Stimulated activated CD4-positive, alpha-beta T cell treated with anti-CD3 and anti-CD28 coated beads, Interleukin-15, amount 100 ng/mL, for 1 hour (primary cell): ENCODE measurements at regions not wholly inside any gene's neighbourhood (a gene's known extent, or its start where the extent isn't known, plus 50 kb on each side); places are given as distances from the start of the nearest gene placed in this dataset.

Experiments used
- DNase-seq, 2 donors: peaks; one replicate each; pipeline ENCODE4 v3.0.0-alpha.2; 2020; ENCODE audit warnings: low read depth in 1 of 2, low spot score in 1 of 2

DNA sequence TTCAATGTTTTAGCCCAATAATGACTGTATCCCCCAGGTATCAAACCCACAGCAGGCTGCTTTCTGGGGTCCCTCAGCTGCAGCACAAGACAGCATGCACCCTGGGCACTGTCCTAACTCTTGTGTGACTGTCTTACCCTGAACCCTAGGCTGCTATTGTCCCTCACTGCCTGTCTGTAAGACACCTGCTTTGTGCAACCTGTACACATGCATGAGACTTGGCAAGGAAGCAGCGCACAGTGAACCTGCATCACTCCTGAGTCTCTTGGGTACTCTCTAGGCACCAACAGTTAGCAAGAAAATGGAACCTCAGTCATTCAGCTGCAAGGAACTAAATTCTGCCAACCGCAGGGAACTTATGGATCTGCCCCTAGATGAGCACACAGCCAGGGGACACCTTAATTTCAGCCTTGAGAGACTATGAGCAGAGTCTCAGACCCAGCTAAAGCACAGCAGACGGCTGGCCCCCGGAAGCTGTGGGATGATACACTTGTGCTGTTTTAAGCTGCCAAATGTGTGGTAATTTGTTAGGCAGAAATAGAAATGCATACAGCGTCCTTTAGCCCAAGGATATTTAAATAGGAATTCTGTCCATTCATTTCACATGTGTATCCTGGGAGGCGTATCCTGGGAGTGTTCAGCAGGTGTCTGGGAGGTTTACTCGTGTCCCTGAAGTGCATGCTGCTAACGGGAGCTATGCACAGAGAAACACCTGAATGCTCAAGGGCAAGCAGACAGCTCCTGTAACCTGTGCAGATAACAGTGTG lies 223.8 kb downstream of the KLF13 start:
- no peak for DNase-seq

DNA sequence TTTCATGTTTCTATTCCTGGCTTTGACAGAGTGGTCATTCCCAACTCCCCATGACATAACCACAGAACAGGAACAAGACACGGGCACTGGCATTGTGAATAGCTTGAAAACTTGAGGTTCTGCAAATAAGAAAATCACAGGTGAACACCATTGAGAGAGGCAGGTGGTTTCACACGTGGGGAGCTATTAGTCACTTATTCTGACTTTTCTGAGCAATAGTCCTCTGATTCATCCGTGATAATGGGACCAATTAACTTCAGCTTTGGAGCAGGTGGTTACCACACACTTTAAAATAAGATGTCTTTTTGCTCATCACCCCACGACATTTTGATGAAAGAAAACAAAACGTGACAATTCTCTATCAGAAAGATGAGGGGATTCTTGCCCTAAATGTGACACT lies 224.7 kb downstream of the KLF13 start:
- no peak for DNase-seq

DNA sequence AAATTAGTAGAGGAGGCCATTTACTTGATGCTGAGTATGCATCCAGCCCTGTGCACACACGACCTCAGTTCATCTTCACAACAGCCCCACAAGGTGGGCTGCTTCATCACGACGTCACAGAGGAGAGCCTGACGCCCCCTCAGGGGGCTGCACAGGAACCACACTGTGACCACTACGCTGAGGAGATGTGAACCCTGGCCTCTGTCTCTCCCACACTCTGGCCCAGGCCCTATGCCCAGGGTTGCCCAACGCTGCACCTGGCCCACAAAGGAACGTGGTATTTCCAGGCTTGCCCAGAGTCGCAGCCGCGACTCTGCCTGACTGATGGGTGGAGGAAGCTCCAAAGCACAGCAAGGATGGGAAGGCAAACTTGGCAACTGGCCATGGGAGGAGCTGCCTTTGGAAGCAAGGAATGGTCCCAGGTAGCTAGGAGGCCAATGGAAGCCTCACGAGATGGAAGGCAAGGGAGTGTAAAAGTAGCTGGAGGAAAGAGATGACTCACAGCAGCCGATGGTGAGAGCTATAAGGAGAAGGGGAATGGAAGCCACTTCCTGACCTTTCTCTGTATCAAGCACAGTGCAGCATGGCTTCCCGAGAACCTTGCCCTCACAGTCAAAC lies 226.0 kb downstream of the KLF13 start:
- no peak for DNase-seq

DNA sequence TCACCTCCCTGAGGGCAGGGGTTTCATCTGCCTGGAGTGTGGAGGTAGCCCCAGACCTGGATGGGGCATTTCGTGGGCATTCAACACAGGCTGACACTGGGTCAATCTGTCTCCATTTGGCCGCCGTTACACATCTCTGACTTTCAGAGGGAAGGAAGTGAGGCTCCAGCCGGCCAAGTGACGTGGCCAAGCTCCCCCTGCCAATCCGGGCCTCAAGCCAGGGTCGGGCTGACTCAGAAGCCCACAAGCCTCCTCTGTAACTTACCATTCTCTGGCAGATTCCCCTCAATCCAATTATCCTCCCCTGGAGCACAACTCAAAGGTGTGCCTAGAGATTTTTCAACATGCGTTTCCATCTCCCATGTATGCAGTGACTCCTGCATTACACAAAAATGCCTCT lies 227.6 kb downstream of the KLF13 start:
- no peak for DNase-seq

DNA sequence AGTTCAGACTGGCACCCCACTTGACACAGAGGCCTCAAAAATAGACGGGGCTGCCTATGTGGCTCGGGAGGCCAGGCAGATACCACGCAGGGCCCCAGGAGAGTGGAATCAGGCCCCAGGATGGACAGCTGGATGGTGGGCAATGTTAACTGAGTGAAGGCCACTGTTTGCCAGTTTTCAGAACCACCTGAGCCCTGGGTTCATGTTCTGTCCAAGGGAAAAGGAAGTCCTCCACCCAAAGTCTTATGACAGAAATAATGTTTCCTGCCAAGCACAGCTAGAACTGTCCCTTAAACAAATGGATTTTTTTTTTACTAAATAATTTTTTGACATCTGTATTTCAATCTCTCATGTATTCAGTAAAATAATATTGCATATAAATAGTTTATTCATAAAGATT lies 228.4 kb downstream of the KLF13 start:
- no peak for DNase-seq

DNA sequence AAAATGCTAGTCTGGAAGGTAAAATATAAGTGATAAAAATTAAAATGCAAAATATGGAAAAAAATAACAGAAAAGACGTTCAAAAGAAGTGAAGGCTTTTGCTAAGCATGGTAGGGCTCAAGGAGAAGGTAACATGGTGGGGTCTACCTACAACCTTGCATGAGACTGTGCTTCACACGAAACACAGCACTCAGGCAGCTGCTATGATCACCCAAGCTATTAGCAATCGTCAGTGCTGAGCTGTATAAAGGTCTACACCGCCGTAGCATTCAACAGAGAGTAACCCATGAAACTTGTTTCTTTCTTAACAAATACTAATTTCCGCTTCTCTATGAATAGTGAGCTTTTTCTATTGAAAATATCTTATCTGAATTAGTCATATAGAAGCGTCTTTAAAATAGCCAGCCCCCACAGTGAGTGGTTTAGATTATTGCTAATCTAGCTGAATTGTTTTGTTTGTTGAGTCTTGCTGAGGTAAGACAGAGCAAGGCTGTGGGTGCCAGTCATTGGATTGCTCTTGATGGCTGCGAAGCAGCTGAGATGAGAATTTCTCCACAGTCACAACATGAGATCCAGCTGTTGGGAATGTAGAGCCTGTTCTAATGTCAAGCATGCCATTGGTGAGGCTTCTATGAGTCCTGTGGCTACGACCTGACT lies 230.0 kb downstream of the KLF13 start:
- DNase-seq = no peak

DNA sequence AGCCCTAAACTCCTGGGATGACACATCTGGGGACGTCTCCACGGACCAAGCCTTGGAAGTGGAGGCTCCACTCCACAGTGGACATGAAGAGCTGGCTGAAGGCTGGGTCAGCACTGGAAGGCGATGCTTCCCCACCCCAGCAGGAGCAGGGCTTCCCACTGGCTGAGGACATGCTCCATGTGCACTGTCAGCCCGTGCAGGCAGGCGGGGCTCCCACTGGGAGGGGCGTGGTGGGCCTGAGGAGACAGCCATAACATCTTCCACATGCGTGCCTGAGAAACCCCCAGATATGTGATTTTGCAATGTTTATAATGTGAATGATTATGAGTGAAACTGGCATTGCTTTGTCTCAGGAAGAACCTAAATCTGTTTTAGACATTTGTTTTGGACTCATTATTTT lies 231.3 kb downstream of the KLF13 start:
- DNase-seq = no peak

DNA sequence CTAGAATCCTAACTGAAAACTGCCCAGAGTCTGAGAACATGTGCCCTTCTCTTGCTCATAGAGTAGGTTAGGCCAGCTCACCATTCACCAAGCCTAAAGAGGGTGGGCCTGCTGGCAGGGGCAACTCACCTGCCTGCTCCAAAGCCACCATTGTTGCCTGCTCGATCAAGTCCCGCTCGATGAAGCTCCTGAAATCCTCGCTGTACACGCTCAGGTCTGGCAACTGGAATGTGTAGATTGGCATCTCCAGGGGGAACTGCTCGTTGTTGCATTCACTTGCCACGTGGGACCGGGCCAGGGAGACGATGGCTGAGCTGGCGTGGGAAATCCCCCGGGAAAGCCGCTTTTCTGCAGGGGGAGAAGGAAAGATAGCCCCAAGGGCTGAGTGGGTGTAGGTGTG lies 232.2 kb downstream of the KLF13 start:
- DNase-seq = no peak

DNA sequence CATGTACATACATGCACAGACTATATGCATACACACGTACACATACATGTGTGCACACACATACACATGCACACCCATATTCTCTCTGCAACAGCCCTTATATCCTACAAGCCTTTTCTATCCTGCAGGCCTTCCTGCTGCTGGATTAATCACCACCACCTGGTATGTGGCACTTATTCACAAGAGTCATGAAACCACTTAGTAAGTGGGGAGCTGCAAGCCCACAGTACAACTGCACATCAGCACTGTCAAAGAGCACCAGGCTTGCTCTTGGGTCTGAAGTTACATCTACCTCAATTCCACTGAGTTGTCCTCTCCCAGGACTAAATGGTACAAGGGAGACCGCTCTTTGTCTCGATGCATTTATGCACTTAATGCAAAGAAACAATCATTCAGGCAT lies 233.2 kb downstream of the KLF13 start:
- DNase-seq = no peak

DNA sequence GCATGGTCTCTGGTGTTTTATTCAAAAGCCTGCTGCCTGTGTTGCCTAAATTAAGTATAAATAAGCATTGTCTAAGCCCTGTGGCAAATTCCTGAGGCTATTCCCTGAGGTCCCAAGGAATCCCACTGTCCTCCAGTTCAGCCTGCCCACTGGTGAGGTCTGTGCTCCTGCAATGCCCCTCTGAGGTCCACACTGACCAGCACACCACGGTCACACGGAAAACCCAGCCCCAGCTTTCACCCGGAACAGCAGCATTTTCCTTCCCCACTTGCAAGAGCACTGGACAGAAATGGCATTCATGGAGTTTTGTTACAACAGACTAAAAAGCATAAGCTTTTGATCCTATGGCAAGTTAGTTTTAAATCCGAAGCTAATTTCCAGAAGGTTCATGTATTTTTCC lies 234.0 kb downstream of the KLF13 start:
- no peak for DNase-seq

DNA sequence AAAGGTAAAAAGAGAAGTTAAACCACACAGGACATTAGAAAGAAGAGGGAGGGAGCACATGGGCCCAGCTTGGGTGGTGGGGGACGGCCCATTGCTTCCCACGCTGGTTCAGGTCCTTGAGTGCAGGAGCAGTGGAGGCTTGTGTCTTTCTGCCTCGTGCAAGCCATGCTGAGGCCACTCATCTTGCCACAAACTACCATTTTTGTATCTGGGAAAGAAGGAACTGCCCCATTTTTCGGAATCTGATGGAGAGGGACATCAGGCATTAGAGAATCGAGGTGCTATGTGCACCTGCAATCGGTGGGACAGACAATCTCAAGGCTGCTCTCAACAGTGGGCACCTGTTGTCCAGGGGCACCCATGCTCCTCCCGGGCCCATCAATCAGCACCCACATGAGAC lies 234.5 kb downstream of the KLF13 start:
- no peak for DNase-seq

DNA sequence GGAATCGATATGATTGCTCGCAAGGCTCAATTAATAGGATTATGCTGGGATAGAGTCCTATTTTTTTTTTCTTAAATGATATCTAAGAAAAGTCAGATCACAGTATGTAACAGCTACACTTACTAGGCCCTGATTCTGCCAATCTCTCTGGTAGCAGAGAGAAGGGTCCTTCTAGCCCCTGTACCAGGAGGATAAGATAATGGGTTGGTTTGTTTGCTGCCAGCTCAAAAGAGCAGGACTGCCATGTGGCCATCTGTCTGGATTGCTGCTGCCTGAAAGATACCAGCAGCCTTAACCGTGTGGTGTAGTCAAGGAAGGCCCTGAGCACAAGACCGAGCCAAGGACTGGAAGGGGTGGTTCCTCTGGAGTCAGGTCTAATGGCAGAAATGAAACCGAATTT lies 236.4 kb downstream of the KLF13 start:
- no peak for DNase-seq

DNA sequence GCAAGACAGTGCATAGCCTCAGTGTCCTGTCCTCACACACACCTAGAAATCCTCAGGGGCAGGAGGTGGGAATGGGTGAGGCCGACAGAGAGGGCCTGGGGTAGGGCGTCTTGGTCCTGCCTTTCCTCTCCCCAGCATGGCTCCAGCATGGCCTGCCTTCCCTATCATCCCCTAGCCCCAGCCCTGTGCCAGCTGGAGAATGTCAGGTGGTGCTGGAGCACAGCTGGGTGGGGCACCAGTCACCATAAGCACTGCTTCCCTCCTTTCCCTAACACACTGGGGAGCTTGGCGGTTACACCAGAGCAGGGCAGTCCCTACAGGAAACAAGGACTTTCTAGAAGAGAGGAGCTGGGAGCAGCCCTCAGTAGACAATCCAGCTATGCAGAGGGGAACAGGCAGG lies 236.8 kb downstream of the KLF13 start:
- DNase-seq = no peak

DNA sequence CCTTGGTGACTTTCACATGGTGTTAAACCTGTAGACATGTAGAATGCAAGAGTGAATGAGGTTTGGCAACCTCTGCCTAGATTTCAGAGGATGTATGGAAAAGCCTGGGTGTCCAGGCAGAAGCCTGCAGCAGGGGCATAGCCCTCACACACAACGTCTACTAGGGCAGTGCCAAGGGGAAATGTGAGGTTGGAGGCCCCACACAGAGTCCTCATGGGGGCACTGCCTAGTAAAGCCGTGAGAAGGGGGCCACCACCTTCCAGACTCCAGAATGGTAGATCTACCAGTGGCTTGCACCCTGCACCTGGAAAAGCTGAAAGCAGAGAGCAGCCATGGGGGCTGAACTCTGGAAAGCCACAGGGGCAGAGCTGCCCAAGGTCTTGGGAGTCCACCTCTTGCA lies 241.2 kb downstream of the KLF13 start:
- DNase-seq = no peak

DNA sequence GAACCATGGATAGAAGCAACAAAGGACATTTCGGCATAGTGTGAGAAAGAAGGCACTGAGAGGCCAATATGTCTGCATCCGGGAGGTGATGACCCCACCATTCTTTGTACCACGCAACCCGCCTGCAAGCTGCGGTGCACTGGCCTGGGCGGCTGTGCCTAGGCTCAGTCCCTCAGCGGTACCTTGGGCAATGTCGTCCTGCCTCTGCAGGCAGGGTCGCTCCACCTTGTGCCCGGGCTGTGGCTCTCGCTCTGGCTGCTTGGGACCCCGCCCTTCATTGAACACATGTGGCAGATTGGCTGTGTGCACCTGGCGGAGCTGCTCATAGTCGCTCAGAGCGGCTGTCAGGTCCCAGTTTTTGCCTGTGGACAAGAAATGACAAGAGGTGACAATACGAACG lies 243.2 kb downstream of the KLF13 start:
- no peak for DNase-seq

DNA sequence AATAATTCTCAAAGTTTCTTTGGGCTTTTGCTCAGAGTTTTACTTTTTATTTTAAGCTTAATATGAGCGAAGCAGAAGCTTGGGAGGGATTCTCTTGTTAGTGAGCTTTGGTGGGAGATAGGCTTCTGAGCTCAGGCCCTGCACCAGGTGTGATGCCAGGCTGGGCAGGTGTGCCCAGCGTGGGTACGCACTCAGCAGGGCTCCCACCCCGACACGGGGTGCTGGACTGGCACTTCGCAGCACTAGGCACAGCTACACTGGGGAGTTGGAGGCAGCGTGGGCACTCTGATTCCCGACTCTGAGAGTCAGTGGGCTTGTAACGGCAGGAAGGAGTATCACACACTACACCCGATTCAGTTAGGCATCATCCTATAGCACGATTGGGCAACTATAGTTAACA lies 244.0 kb downstream of the KLF13 start:
- no peak for DNase-seq

DNA sequence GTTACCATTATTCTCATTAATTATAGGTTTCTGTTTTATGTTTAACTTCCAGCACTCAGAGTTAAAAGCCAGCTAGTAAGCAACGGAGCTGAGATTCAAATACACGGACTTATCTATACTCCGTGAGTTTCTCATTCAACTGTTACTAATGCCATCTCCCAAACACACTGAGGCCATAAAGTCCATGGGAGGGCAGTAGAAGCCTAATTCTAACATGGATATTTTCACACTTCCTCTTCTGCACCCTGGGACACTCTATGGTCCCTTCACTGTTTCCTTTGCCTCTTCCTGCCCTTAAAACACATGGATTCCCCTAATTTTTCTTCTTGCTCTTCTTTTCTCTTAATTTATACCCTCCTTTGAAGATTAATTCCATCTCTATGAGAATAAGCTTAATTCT lies 245.0 kb downstream of the KLF13 start:
- DNase-seq = no peak

DNA sequence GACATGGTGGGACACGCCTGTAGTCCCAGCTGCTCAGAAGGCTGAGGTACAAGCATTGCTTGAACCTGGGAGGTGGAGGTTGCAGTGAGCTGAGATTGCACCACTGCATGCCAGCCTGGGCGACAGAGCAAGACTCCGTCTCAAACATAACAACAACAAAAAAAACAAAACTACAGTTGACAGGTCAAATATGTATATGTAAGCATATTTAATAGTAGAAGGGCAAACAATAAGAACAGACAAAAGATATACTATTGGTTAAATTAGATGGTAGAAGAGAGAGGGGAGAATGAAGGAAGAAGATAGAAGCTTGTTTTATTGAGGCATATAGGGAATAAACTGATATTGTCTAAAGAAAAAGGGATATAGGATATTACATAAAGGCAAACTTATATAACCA lies 247.1 kb downstream of the KLF13 start:
- DNase-seq = no peak

DNA sequence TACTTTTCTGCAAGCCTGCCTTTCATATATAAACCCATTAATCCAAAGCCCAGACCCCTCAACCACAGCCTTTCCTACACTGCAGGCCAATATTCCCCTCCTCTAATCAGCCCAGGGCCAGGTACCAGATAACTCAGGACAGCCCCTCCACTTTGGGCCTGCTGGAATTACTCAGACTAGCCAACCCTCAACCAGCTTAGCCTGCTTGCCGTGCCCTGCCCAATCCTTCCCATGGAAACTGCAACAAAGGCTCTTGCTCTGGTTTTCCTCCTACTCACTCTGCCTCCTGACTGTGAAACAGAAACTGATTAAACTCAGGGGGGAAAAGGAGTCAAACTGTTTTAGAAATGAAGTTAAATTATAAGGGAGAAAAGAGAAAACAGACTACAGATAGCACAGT lies 248.1 kb downstream of the KLF13 start:
- DNase-seq = no peak

DNA sequence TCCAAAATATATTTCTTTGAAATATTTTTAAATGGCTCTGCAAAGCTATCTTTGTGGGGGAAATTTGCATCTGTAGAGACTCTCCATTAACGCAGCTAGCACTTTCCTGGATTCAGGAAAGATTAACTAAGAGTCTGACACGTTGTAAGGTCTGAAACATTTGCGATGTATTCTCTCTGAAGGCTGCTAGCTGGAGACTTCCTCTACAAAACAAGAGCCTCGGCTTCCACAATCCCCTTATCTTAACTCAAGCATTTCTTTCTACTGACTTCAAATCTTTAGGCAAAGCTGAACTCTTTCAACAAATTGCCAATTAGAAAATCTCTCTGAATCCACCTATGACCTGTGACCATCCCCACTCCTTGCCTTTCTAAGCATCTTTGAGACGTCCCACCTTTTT lies 250.5 kb downstream of the KLF13 start:
- no peak for DNase-seq

DNA sequence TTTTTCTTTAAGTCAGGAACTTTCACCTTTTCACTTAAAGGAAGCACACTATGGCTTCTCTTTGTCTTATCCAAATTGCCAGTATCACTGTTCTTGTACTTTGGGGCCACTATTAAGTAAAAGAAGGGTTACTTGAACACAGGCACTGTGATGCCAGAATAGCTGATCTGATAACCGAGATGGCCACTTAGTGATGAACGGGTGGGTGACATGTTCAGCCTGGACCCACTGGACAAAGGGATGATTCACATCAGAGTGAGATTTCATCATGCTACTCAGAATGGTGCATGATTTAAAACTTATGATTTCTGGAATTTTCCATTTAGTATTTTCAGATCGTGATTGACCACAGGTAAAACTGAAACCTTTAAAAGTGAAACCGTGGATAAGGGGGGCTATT lies 252.6 kb downstream of the KLF13 start:
- DNase-seq = no peak

DNA sequence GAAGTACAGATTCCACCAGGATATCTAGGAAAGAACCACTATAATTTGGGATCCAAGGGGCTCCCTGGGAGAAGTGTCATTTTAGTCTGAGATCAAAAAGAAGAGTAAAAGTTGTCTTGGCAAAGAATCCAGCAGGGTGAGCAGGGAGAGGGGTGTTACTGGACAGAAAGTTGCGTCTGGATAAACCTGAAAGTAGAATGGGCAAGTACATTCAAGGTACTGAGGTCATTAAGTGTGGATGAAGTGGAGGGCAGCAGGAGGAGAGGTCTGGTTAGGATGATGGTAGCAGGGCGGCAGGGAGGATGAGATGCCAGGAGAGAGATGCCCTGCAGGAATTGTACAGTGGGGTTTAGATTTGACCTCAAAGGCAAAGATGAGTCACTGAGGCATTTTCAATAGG lies 253.3 kb downstream of the KLF13 start:
- no peak for DNase-seq

DNA sequence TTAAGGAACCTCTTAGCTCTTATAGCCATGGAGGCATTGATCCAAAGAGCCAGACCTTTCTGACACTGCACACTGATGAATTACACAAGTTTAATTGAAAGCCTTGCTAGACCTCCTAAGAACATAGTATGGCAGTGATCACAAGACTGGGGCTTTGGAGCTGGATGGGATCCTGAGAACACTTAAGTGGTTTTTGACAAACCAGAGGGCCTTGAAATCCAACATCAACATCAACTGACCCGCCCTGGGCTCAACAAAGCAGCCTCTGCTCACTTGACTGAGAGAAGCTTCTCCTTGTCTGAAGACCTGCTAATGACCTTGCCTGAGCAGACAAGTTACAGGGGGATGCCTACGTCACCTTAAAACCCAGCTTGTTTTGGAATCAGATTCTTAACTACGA lies 257.6 kb downstream of the KLF13 start:
- no peak for DNase-seq
